SK-N-SH treated with all-trans-retinoic acid at 6 μM for 48 hours (cell line): ENCODE measurements at regions not wholly inside any gene's neighbourhood (a gene's known extent, or its start where the extent isn't known, plus 50 kb on each side); places are given as distances from the start of the nearest gene placed in this dataset.

Experiments
- ATAC-seq: fragments of 200-7000 bp; cut with Tn5 transposase; 3 replicates; pipeline ENCODE4 v1.9.1; 2020; ENCODE audit warnings: mild to moderate bottlenecking, moderate library complexity
- ARNTL ChIP-seq: fragments of 450-650 bp; formaldehyde crosslinking; IDR thresholded peaks from 2 replicates; pipeline ENCODE4 v1.5.0; 2020; ENCODE audit warnings: low read depth, mild to moderate bottlenecking, moderate library complexity, borderline replicate concordance
- BACH2 ChIP-seq: fragments of 250-450 bp; sonication (Bioruptor Pico); IDR thresholded peaks from 2 replicates; pipeline ENCODE4 v1.9.0; 2021; ENCODE audit warnings: mild to moderate bottlenecking, borderline replicate concordance
- CSDC2 ChIP-seq: fragments of 250-450 bp; sonication (Bioruptor Pico); IDR thresholded peaks from 2 replicates; pipeline ENCODE4 v1.5.0; 2020; ENCODE audit warnings: mild to moderate bottlenecking, moderate library complexity
- ESRRG ChIP-seq: fragments of 250-450 bp; sonication (Bioruptor Pico); IDR thresholded peaks from 2 replicates; pipeline ENCODE4 v1.6.1; 2021; ENCODE audit warnings: mild to moderate bottlenecking
- GLIS3 ChIP-seq: fragments of 250-450 bp; sonication (Bioruptor Pico); IDR thresholded peaks from 2 replicates; pipeline ENCODE4 v1.5.0; 2020; ENCODE audit warnings: mild to moderate bottlenecking, moderate library complexity
- ISL1 ChIP-seq: fragments of 250-450 bp; sonication (Bioruptor Pico); IDR thresholded peaks from 2 replicates; pipeline ENCODE4 v2.1.2; 2022; ENCODE audit warnings: mild to moderate bottlenecking, moderate library complexity
- OSR1 ChIP-seq: fragments of 250-450 bp; sonication (Bioruptor Pico); IDR thresholded peaks from 2 replicates; pipeline ENCODE4 v1.8.0; 2022; ENCODE audit warnings: moderate library complexity, mild to moderate bottlenecking, inconsistent platforms
- POU6F1 ChIP-seq: fragments of 250-450 bp; sonication (Bioruptor Pico); IDR thresholded peaks from 2 replicates; pipeline ENCODE4 v1.8.0; 2021; ENCODE audit warnings: low read depth, mild to moderate bottlenecking, moderate library complexity, borderline replicate concordance
- PPARA ChIP-seq: fragments of 250-450 bp; sonication (Bioruptor Pico); IDR thresholded peaks from 2 replicates; pipeline ENCODE4 v1.5.0; 2020; ENCODE audit warnings: mild to moderate bottlenecking, borderline replicate concordance
- RARB ChIP-seq: fragments of 250-450 bp; sonication (Bioruptor Pico); IDR thresholded peaks from 2 replicates; pipeline ENCODE4 v1.8.0; 2021; ENCODE audit warnings: mild to moderate bottlenecking, moderate library complexity
- SNAI2 ChIP-seq: fragments of 250-450 bp; sonication (Bioruptor Pico); IDR thresholded peaks from 2 replicates; pipeline ENCODE4 v1.5.0; 2020; ENCODE audit warnings: mild to moderate bottlenecking, moderate library complexity
- TCF4 ChIP-seq: fragments of 250-450 bp; sonication (Bioruptor Pico); IDR thresholded peaks from 2 replicates; pipeline ENCODE4 v1.8.0; 2021; ENCODE audit warnings: mild to moderate bottlenecking, moderate library complexity, borderline replicate concordance
- TOX ChIP-seq: fragments of 250-450 bp; sonication (Bioruptor Pico); IDR thresholded peaks from 2 replicates; pipeline ENCODE4 v1.8.0; 2021; ENCODE audit warnings: mild to moderate bottlenecking, moderate library complexity, borderline replicate concordance
- ZC3H10 ChIP-seq: fragments of 250-450 bp; sonication (Bioruptor Pico); IDR thresholded peaks from 2 replicates; pipeline ENCODE4 v1.5.1; 2021; ENCODE audit warnings: mild to moderate bottlenecking, moderate library complexity
- ZFP3 ChIP-seq: fragments of 250-450 bp; sonication (Bioruptor Pico); IDR thresholded peaks from 2 replicates; pipeline ENCODE4 v1.5.0; 2020; ENCODE audit warnings: mild to moderate bottlenecking, moderate library complexity
- ZFP30 ChIP-seq: fragments of 450-650 bp; formaldehyde crosslinking; IDR thresholded peaks from 2 replicates; pipeline ENCODE4 v1.5.0; 2022; ENCODE audit warnings: mild to moderate bottlenecking, moderate library complexity
- ZNF70 ChIP-seq: fragments of 450-650 bp; formaldehyde crosslinking; IDR thresholded peaks from 2 replicates; pipeline ENCODE4 v1.5.0; 2020; ENCODE audit warnings: mild to moderate bottlenecking, moderate library complexity
- ZNF8 ChIP-seq: fragments of 450-650 bp; formaldehyde crosslinking; IDR thresholded peaks from 2 replicates; pipeline ENCODE4 v1.5.0; 2020; ENCODE audit warnings: mild to moderate bottlenecking, moderate library complexity
- TF ChIP-seq, protein P1 (sequence below): fragments of 250-450 bp; sonication (Bioruptor Pico); IDR thresholded peaks from 2 replicates; pipeline ENCODE4 v1.5.0; 2020; ENCODE audit warnings: mild to moderate bottlenecking, moderate library complexity
- TF ChIP-seq, protein P2 (sequence below): fragments of 250-450 bp; sonication (Bioruptor Pico); IDR thresholded peaks from 2 replicates; pipeline ENCODE4 v1.5.1; 2020; ENCODE audit warnings: low read depth, mild to moderate bottlenecking, moderate library complexity
- TF ChIP-seq, protein P3 (sequence below): fragments of 250-450 bp; sonication (Bioruptor Pico); IDR thresholded peaks from 2 replicates; pipeline ENCODE4 v1.8.0; 2020; ENCODE audit warnings: mild to moderate bottlenecking, moderate library complexity, borderline replicate concordance

DNA sequence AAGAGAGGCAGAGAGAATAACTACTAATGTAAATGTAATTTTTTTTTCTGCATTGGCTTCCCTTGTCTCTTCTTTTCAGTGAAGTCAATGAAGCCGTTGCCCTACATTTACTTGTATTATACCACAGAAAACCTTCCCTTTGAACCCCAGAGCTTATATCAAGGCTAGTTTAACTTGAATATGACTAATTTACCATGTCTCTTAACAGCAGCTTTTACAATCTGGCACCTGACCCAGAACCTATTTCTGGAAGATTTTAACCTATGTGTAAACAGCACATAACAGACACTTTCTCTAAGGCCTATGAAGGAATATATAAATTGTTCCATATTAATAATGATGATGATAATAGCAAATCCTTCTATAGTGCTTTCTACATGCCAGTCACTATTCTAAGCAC is 580.5 kb upstream of the NXPH2 start:
- ATAC-seq, result no peak
- TF ChIP-seq GLIS3 (CRISPR knock-in tag), result no peak
- TF ChIP-seq ZFP3 (CRISPR knock-in tag), result no peak
- no peak for TF ChIP-seq TCF4 (CRISPR knock-in tag)
- TF ChIP-seq SNAI2 (CRISPR knock-in tag), result no peak
- no peak for TF ChIP-seq ZNF70 (CRISPR knock-in tag)
- TF ChIP-seq PPARA (CRISPR knock-in tag), result no peak
- TF ChIP-seq POU6F1, result no peak
- TF ChIP-seq, all 23 proteins: peak for 0

DNA sequence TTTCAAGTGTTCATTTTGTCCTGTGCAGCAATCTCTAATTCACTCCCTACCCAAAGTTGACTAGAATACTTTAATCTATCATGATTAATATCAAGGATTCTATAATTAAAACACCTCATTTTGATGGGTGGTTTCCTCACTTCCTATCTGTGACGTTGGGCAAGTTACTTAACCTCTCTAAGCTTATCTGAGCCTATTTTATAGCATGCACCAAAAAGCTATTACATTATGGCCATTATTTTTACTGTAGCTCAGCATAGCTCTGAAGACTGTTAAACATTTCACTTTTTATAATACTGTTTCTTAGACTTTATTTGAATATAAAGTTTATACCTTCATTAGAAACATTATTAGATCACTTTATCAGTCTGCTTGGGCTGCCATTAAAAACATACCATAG is 579.6 kb upstream of the NXPH2 start:
- no peak for ATAC-seq
- TF ChIP-seq RARB (CRISPR knock-in tag) (no peak), BACH2 (CRISPR knock-in tag) (no peak), ZC3H10 (no peak), PPARA (CRISPR knock-in tag) (no peak), OSR1 (CRISPR knock-in tag) (no peak), TOX (CRISPR knock-in tag) (no peak), ESRRG (no peak), ARNTL (CRISPR knock-in tag) (no peak), GLIS3 (CRISPR knock-in tag) (no peak)
- TF ChIP-seq, protein P1, sequence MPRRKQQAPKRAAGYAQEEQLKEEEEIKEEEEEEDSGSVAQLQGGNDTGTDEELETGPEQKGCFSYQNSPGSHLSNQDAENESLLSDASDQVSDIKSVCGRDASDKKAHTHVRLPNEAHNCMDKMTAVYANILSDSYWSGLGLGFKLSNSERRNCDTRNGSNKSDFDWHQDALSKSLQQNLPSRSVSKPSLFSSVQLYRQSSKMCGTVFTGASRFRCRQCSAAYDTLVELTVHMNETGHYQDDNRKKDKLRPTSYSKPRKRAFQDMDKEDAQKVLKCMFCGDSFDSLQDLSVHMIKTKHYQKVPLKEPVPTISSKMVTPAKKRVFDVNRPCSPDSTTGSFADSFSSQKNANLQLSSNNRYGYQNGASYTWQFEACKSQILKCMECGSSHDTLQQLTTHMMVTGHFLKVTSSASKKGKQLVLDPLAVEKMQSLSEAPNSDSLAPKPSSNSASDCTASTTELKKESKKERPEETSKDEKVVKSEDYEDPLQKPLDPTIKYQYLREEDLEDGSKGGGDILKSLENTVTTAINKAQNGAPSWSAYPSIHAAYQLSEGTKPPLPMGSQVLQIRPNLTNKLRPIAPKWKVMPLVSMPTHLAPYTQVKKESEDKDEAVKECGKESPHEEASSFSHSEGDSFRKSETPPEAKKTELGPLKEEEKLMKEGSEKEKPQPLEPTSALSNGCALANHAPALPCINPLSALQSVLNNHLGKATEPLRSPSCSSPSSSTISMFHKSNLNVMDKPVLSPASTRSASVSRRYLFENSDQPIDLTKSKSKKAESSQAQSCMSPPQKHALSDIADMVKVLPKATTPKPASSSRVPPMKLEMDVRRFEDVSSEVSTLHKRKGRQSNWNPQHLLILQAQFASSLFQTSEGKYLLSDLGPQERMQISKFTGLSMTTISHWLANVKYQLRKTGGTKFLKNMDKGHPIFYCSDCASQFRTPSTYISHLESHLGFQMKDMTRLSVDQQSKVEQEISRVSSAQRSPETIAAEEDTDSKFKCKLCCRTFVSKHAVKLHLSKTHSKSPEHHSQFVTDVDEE, result no peak
- TF ChIP-seq, protein P2, sequence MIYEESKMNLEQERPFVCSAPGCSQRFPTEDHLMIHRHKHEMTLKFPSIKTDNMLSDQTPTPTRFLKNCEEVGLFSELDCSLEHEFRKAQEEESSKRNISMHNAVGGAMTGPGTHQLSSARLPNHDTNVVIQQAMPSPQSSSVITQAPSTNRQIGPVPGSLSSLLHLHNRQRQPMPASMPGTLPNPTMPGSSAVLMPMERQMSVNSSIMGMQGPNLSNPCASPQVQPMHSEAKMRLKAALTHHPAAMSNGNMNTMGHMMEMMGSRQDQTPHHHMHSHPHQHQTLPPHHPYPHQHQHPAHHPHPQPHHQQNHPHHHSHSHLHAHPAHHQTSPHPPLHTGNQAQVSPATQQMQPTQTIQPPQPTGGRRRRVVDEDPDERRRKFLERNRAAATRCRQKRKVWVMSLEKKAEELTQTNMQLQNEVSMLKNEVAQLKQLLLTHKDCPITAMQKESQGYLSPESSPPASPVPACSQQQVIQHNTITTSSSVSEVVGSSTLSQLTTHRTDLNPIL, result no peak

DNA sequence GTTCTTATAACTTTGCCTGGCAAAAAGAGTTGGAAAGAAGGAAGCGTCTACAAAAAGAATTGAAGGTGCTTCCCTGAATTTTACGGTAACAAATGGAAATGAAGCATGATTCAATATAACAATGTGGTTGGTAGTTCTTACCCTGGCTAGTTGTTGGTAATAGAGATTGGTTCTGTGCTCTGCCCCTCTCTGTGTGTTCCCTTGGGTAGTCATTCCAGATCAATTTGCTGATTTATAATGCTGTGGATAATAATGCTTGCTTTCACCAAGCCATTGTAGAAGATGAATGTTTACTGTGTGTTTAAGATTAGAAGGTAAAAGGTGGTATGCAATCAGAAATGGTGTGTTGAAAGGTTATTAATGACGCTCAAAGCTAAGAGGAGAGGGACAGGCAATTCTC is 577.8 kb upstream of the NXPH2 start:
- ATAC-seq, result no peak
- TF ChIP-seq CSDC2 (CRISPR knock-in tag) (no peak), SNAI2 (CRISPR knock-in tag) (no peak), ISL1 (no peak), OSR1 (CRISPR knock-in tag) (no peak), ESRRG (no peak), ZNF8 (CRISPR knock-in tag) (no peak), TCF4 (CRISPR knock-in tag) (no peak), ZFP30 (CRISPR knock-in tag) (no peak)
- TF ChIP-seq, protein P2, result no peak
- TF ChIP-seq, all 23 proteins: peak for 0

- no peak for TF ChIP-seq ESRRG
- ATAC-seq, result no peak
Observed at GRCh38 chr2:139354518-139354917, 574.3 kb upstream of the NXPH2 start.

DNA sequence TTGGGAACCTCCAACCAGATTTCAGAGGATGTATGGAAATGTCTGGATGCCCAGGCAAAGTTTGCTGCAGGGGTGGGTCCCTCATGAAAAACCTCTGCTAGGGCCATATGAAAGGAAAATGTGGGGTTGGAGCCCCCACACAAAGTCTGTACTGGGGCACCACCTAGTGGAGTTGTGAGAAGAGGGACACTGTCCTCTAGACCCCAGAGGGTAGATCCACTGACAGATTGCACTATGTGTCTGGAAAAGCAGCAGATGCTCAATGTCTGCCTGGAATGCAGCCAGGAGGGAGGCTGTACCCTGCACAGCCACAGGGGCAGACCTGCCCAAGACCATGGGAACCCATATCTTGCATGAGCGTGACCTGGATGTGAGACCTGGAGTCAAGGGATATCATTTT is 573.7 kb upstream of the NXPH2 start:
- TF ChIP-seq SNAI2 (CRISPR knock-in tag), result no peak
- TF ChIP-seq, protein P3, sequence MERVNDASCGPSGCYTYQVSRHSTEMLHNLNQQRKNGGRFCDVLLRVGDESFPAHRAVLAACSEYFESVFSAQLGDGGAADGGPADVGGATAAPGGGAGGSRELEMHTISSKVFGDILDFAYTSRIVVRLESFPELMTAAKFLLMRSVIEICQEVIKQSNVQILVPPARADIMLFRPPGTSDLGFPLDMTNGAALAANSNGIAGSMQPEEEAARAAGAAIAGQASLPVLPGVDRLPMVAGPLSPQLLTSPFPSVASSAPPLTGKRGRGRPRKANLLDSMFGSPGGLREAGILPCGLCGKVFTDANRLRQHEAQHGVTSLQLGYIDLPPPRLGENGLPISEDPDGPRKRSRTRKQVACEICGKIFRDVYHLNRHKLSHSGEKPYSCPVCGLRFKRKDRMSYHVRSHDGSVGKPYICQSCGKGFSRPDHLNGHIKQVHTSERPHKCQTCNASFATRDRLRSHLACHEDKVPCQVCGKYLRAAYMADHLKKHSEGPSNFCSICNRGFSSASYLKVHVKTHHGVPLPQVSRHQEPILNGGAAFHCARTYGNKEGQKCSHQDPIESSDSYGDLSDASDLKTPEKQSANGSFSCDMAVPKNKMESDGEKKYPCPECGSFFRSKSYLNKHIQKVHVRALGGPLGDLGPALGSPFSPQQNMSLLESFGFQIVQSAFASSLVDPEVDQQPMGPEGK (CRISPR knock-in tag), result no peak
- TF ChIP-seq ZFP3 (CRISPR knock-in tag), result no peak
- TF ChIP-seq, protein P1, result no peak
- no peak for TF ChIP-seq ZC3H10
- TF ChIP-seq TCF4 (CRISPR knock-in tag), result no peak
- no peak for TF ChIP-seq PPARA (CRISPR knock-in tag)
- no peak for ATAC-seq
